ENCODE measurements at regions not wholly inside any gene's neighbourhood (a gene's known extent, or its start where the extent isn't known, plus 50 kb on each side); places are given as distances from the start of the nearest gene placed in this dataset.

- Histone ChIP-seq H3K36me3 (no peaks in the 10 kb centered on the region), H3K27me3 (replicated peaks; ENCODE audit: insufficient read depth) (no peaks in the 10 kb centered on the region), H3K9me3 (no peaks in the 10 kb centered on the region), H3K4me1 (ENCODE audit: control insufficient read depth in 1 of 2, low read depth in 2 of 2) (no peaks in the 10 kb centered on the region), H3K27ac (no peak overlapping the region), H3K4me3 (no peak overlapping the region)
- ATAC-seq (ENCODE audit: insufficient number of reproducible peaks, low FRiP score, low read depth): no peak
- no peak for DNase-seq (ENCODE audit: low spot score)
- no peak for TF ChIP-seq CTCF (IDR thresholded peaks at IDR 0.05)
Measured at GRCh38 chr7:29619111-29619510, 55.5 kb downstream of the PRR15 start.

- DNase-seq (ENCODE audit: low spot score): no peak
- TF ChIP-seq CTCF (IDR thresholded peaks at IDR 0.05): no peak
Measured at GRCh38 chr7:29619848-29620555, 56.4 kb downstream of the PRR15 start.

GRCh38 chr7:29620556-29620930 is 56.9 kb downstream of the PRR15 start:
- TF ChIP-seq CTCF (IDR thresholded peaks at IDR 0.05): no peak
- Histone ChIP-seq H3K9me3 (no peaks in the 10 kb centered on the region), H3K4me1 (ENCODE audit: control insufficient read depth in 1 of 2, low read depth in 2 of 2) (no peaks in the 10 kb centered on the region), H3K27ac (no peak overlapping the region), H3K4me3 (no peak overlapping the region), H3K36me3 (no peaks in the 10 kb centered on the region), H3K27me3 (replicated peaks; ENCODE audit: insufficient read depth) (no peaks in the 10 kb centered on the region)
- DNase-seq (ENCODE audit: low spot score) (no peak), ATAC-seq (ENCODE audit: insufficient number of reproducible peaks, low FRiP score, low read depth) (no peak)

More at GRCh38 chr7:29619848-29620555, 56.4 kb downstream of the PRR15 start:
- Histone ChIP-seq H3K9me3 (no peaks in the 10 kb centered on the region), H3K4me1 (ENCODE audit: control insufficient read depth in 1 of 2, low read depth in 2 of 2) (no peaks in the 10 kb centered on the region), H3K36me3 (no peaks in the 10 kb centered on the region), H3K4me3 (no peak overlapping the region), H3K27me3 (replicated peaks; ENCODE audit: insufficient read depth) (no peaks in the 10 kb centered on the region), H3K27ac (no peak overlapping the region)
- ATAC-seq (ENCODE audit: insufficient number of reproducible peaks, low FRiP score, low read depth): no peak

GRCh38 chr7:29622335-29623265 is 59.0 kb downstream of the PRR15 start:
- DNase-seq (ENCODE audit: low spot score) (no peak), ATAC-seq (ENCODE audit: insufficient number of reproducible peaks, low FRiP score, low read depth) (no peak)
- H3K4me3 ChIP-seq: no peak overlapping the region
- no peaks in the 10 kb centered on the region for H3K27me3 ChIP-seq (replicated peaks; ENCODE audit: insufficient read depth)
- no peaks in the 10 kb centered on the region for H3K9me3 ChIP-seq
- no peaks in the 10 kb centered on the region for H3K36me3 ChIP-seq
- TF ChIP-seq CTCF (IDR thresholded peaks at IDR 0.05): no peak
- no peak overlapping the region for H3K27ac ChIP-seq
- no peaks in the 10 kb centered on the region for H3K4me1 ChIP-seq (ENCODE audit: control insufficient read depth in 1 of 2, low read depth in 2 of 2)

- Histone ChIP-seq H3K4me3 (no peak overlapping the region), H3K27me3 (replicated peaks; ENCODE audit: insufficient read depth) (no peaks in the 10 kb centered on the region), H3K36me3 (no peaks in the 10 kb centered on the region), H3K27ac (no peak overlapping the region), H3K4me1 (ENCODE audit: control insufficient read depth in 1 of 2, low read depth in 2 of 2) (no peaks in the 10 kb centered on the region), H3K9me3 (no peaks in the 10 kb centered on the region)
- ATAC-seq (ENCODE audit: insufficient number of reproducible peaks, low FRiP score, low read depth) (no peak), DNase-seq (ENCODE audit: low spot score) (no peak)
- TF ChIP-seq CTCF (IDR thresholded peaks at IDR 0.05): no peak
Measured at GRCh38 chr7:29623973-29624372, 60.3 kb downstream of the PRR15 start.

Measured in thoracic aorta (tissue), 2 donors.